ENCODE measurements at regions not wholly inside any gene's neighbourhood (a gene's known extent, or its start where the extent isn't known, plus 50 kb on each side); places are given as distances from the start of the nearest gene placed in this dataset.
A peak's percentile ranks its signal among the peaks of the same experiment; 100 is the strongest.

DNA sequence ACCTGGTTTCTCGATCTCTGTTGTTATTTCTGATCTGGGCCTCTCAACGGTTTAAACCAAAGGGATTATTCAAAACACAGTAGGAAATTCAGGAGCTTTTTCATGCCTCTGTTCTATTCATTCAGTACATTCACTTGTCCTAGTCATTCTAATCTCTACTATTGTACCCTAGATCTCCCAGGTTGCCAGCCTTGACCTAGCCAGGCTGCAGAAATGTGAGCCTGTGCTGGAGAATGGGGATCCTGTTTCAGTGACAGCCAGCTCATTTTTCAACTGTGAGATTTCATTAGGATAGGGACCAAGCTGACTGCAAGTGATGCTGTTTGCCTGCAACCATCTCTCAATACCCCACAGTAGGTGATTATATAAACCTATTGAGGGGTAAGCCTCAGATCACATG lies 186.2 kb downstream of the CMPK2 start:
- DNase-seq (ENCODE audit: low spot score) = no peak
- Histone ChIP-seq H3K9me3 (no peaks in the 10 kb centered on the region), H3K27ac (no peak overlapping the region), H3K36me3 (no peaks in the 10 kb centered on the region), H3K27me3 (no peaks in the 10 kb centered on the region), H3K4me3 (no peak overlapping the region), H3K4me1 (no peaks in the 10 kb centered on the region)
- TF ChIP-seq, protein P1, sequence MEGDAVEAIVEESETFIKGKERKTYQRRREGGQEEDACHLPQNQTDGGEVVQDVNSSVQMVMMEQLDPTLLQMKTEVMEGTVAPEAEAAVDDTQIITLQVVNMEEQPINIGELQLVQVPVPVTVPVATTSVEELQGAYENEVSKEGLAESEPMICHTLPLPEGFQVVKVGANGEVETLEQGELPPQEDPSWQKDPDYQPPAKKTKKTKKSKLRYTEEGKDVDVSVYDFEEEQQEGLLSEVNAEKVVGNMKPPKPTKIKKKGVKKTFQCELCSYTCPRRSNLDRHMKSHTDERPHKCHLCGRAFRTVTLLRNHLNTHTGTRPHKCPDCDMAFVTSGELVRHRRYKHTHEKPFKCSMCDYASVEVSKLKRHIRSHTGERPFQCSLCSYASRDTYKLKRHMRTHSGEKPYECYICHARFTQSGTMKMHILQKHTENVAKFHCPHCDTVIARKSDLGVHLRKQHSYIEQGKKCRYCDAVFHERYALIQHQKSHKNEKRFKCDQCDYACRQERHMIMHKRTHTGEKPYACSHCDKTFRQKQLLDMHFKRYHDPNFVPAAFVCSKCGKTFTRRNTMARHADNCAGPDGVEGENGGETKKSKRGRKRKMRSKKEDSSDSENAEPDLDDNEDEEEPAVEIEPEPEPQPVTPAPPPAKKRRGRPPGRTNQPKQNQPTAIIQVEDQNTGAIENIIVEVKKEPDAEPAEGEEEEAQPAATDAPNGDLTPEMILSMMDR (IDR thresholded peaks at IDR 0.05) = no peak

DNA sequence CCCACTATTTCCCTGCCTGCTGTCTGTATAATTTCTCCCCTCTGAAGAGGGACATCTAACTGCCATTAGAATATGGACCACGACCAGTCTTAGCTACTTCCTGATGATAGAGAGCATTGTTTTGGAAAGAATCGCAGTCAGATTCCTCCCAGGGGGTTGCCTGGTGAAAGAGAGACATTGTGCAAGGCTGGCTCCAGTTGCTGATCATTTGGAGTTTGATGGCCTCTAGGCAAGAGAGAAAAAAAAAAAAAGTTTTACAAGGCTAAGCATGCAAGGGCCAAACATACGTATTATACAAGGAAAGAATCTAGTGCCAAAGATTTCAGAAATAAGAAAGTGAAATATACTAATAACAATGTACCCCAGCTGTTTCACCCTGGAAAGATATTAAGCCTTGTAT lies 182.2 kb downstream of the CMPK2 start:
- DNase-seq (ENCODE audit: low spot score) = no peak
- H3K4me3 ChIP-seq = no peak overlapping the region
- no peaks in the 10 kb centered on the region for H3K36me3 ChIP-seq
- H3K9me3 ChIP-seq = peaks cover 0 to 7% of the 10 kb centered on the region in 2 donors
- H3K27ac ChIP-seq = no peak overlapping the region
- no peaks in the 10 kb centered on the region for H3K4me1 ChIP-seq
- TF ChIP-seq, protein P1 (IDR thresholded peaks at IDR 0.05) = no peak
- H3K27me3 ChIP-seq = no peaks in the 10 kb centered on the region

DNA sequence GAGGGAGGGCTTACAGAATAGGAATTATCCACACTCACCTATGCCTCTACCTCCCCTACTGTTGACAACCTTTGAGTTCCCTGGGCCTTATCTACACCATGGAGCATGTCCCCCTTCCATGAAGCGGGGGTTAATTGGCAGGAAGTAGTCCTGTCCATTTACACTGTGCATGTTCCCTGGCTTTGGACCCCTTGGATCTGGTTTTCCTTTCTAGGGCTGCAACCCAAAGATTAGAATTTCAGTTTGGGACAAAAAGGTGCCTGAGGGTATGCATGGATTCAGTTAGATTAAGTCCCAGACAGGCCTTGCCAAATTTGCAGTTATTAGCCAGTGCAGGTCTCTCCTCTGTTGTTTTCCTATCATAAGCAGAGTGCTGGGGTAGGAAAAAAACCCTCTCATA lies 180.3 kb downstream of the CMPK2 start:
- no peaks in the 10 kb centered on the region for H3K36me3 ChIP-seq
- TF ChIP-seq, protein P1 (IDR thresholded peaks at IDR 0.05) = no peak
- no peaks in the 10 kb centered on the region for H3K4me1 ChIP-seq
- no peak overlapping the region for H3K27ac ChIP-seq
- H3K27me3 ChIP-seq = no peaks in the 10 kb centered on the region
- peaks cover 0 to 7% of the 10 kb centered on the region in 2 donors for H3K9me3 ChIP-seq
- no peak for DNase-seq (ENCODE audit: low spot score)
- no peak overlapping the region for H3K4me3 ChIP-seq

DNA sequence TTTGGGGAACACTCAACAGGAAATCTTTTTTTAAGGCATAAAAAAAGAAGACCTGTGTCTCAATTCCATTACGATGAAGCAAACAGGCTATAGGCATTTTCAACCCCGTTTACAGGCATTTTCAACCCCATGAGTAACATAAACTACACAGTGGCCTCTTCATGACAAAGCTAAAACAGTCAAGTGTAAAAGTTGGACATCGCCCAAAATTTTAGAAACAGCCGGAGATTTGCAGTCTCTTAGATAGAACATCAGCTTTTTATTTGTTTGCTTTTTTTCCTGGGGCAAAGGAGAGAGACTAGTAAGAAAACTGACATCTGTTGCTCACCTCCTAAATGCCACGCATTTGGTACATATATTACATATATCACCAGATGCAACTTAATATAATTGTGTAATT lies 173.7 kb downstream of the CMPK2 start:
- Histone ChIP-seq H3K4me1 (peaks cover 0 to 11% of the 10 kb centered on the region in 2 donors), H3K9me3 (peaks cover 0 to under 1% of the 10 kb centered on the region in 2 donors), H3K36me3 (no peaks in the 10 kb centered on the region), H3K27me3 (no peaks in the 10 kb centered on the region), H3K4me3 (no peak overlapping the region), H3K27ac (peak overlapping the region in 1 of 2 donors; percentile 59)
- no peak for DNase-seq (ENCODE audit: low spot score)
- TF ChIP-seq, protein P1 (IDR thresholded peaks at IDR 0.05) = no peak

DNA sequence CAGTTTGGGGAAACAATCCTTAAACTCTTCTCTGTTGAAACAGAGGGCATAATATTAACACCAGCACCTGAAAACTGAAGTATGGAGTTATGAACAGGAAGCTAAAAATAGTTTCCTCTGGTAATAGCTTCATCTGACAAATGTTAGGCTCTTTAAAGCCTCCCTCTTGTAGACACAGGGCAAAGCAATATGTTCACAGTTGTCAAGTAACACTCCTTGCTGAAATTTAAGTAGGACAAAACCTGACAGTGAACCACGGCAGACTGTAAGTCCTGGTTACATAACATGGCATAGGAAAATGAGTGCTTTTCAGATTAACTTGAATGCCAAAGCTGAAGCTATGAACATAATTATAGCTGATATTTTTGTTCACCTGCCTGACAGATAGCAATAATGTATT lies 172.9 kb downstream of the CMPK2 start:
- TF ChIP-seq, protein P1 (IDR thresholded peaks at IDR 0.05) = no peak
- peaks cover 0 to 11% of the 10 kb centered on the region in 2 donors for H3K4me1 ChIP-seq
- peak overlapping the region; percentile 33 to 59 for H3K27ac ChIP-seq
- no peaks in the 10 kb centered on the region for H3K9me3 ChIP-seq
- DNase-seq (ENCODE audit: low spot score) = no peak
- no peak overlapping the region for H3K4me3 ChIP-seq
- no peaks in the 10 kb centered on the region for H3K27me3 ChIP-seq
- no peaks in the 10 kb centered on the region for H3K36me3 ChIP-seq

DNA sequence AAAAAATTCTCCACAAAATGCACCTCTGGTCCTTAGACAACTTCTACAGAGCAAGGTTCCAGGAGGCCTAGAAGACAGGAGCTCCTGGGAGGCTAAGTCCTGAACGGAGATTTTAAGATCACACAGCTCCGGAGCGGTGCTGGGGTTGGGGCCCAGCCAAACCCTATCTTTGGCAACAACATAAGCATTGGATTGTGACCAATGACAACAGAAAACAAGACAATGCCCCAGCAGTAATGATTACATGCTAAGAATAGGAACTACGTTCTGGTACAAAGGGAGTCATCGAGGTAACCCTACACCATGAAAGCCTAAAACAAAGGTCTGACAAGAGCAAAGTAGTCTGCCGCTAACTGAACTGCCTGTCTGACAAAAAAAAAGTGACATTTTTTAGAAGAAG lies 171.2 kb downstream of the CMPK2 start:
- Histone ChIP-seq H3K9me3 (no peaks in the 10 kb centered on the region), H3K4me3 (no peak overlapping the region), H3K27ac (peak overlapping the region in 1 of 2 donors; percentile 51), H3K4me1 (peaks cover 0 to 11% of the 10 kb centered on the region in 2 donors), H3K36me3 (no peaks in the 10 kb centered on the region), H3K27me3 (no peaks in the 10 kb centered on the region)
- DNase-seq (ENCODE audit: low spot score) = no peak
- TF ChIP-seq, protein P1 (IDR thresholded peaks at IDR 0.05) = no peak

Measured in right atrium auricular region (tissue), 2 donors.